ENCODE measurements at regions not wholly inside any gene's neighbourhood (a gene's known extent, or its start where the extent isn't known, plus 50 kb on each side); places are given as distances from the start of the nearest gene placed in this dataset.

DNA sequence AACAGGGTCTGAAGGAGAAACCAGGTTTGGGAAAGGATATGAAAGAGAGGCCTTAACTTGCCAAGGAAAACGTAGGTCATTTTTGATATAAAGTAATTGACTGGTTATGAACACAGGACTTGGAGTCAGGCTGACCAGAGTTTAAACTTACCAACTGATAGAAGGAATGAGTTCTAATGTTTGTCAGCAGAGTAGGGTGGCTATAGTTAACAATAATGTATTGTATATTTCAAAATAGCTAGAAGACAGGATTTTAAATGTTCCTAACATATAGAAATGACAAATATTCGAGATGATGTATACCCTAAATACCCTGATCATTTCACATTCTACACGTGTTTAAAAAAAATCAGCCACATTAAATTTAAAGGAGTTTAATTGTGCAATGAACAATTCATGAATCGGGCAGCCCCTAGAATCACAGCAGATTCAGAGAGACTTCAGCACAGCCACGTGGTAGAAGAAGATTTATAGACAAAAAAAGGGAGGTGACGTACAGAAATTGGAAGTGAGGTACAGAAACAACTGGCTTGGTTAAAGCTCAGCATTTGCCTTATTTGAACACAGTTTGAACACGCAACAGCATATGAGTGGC, 52.5 kb upstream of the PLEKHG7 start:
- DNase-seq, result no peak

GRCh38 chr12:92649511-92650227, 53.1 kb upstream of the PLEKHG7 start:
- peak; percentile 46 for DNase-seq

GRCh38 chr12:92648242-92649031, 54.4 kb upstream of the PLEKHG7 start:
- DNase-seq, result no peak

GRCh38 chr12:92641291-92641690, 61.5 kb upstream of the PLEKHG7 start:
- DNase-seq, result no peak

GRCh38 chr12:92640691-92641090, 62.1 kb upstream of the PLEKHG7 start:
- DNase-seq, result no peak

- no peak for DNase-seq
These were observed 63.8 kb upstream of the PLEKHG7 start for GRCh38 chr12:92639017-92639416.

DNA sequence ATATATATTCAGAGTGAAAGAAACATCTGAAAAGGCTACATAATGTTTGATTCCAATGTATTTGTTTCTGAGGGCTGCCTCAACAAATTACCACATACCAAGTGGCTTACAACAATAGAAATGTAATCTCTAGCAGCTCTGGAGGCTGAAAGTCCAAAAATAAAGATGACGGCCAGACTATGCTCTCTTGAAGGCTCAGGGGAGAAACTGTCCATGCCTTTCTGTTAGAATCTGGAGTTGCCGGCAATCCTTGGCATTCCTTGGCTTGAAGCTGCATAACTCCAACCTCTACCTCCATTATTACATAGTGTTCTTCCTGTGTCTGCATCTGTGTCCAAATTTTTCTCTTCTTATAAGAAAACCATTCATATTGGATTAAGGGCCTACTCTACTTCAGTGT, 68.1 kb upstream of the PLEKHG7 start:
- no peak for DNase-seq

DNA sequence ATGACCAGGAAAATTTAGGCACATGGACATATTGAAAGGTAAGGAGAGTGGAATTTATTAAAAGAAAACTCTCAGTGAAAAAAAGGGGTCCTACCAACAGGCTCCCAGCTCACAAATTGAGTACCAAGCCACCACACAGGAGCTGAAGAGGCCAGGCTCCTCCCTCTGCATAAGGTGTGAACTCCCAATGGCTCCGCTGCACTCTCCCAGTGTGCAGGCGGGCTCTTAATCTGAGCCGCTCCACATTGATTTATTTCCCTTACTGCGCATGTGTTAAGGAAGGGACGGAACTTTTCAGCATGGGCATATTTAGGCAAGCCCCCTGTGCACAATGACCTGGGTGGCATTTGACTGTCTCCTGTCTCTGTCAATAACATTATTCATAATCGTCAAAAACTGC, 68.6 kb upstream of the PLEKHG7 start:
- DNase-seq, result no peak

DNA sequence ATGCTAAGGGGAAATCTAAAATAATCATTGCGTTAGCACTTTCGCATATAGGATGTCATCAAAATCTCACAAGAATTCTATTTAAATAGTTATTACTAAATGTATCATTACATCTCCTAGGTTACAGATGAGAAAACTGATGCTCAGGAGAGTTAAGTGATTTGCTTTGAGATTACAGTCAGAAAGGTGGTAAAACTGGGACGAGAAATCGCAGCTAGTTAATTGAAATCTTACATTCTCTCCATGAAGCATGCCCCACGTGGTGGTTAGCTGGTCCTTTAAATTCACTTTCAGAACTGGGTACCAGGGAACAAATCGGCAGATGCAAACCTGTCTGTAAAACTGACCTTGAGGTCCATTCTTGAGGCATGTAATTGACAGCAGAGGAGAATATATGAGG, 71.8 kb upstream of the PLEKHG7 start:
- DNase-seq, result no peak

DNA sequence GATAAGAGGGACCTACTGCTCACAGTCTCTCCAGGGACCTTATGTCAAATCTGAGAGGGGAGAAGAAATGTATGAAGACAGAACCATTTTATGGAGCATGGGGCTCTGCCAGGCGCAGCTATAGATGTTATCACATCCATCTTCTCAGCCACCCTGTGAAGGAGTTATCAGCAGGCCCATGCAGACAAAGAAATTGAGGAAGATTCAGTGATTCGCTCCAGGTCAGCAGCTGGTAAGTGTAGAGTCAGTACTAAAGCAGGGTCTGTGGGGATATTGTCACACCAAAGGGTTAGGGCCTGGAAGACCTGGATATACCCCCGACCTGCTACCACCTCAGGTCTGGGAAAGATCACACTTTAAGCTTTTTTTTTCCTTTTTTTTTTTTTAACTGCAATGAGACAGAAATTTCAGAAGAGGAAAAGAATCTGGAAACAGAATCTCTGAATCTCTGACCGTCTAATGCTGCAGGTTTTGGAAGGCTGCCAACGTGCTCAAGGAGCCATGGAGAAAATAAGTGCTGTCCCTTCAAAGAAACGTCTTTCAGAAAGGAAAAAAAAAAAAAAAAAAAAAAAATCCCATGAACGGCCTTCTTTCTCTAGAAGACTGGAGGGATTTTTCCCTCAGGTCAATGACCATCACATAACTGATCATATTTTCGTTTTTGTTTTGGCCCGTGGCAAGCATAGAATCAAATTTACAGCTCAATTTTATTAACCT, 73.3 kb upstream of the PLEKHG7 start:
- DNase-seq, result no peak

GRCh38 chr12:92628476-92628875, 74.3 kb upstream of the PLEKHG7 start:
- no peak for DNase-seq

DNA sequence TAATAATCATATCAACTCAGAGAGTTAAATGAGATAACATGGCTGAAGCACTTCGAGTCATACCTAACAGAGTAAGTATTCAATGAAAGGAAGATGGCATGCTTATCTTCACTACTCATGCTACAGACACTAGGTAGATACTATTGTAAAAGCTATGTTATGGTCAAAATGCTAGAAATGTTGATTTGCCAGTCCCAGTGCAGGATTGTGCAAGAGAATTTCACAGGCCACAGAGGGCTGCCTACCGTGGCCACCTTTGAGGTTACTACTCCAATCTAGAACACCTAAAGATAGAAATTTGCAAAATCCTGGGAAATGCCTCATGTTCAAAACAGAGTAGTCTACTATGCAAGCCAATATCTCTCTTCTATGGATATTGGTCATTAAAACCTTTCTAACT, 75.3 kb upstream of the PLEKHG7 start:
- DNase-seq, result no peak

- no peak for DNase-seq
These were observed 77.0 kb upstream of the PLEKHG7 start for GRCh38 chr12:92625639-92626310.

DNA sequence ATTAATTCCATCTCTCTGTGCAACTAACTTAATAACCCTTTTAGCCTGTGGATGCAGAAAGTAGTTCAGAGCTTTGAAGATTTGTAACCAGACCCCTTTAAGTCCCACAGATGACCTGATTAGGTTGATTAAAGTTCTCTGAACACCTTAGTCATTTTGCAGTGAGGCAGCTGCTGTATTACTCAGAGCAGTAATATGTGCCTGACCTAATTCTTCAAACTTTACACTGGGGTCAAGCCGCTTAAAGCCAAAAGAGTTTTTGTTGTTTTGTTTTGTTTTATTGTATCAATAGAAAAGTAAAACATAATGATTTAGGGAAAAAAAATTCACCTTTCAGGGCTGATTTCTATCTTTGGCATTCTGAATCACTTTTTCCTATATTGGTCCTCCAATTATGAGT, 78.6 kb upstream of the PLEKHG7 start:
- no peak for DNase-seq

- no peak for DNase-seq
These were observed 79.4 kb upstream of the PLEKHG7 start for GRCh38 chr12:92623386-92623785.

GRCh38 chr12:92621833-92622232, 81.0 kb upstream of the PLEKHG7 start:
- DNase-seq, result no peak

GRCh38 chr12:92621312-92621711, 81.5 kb upstream of the PLEKHG7 start:
- no peak for DNase-seq

- DNase-seq, result no peak
These were observed 82.8 kb upstream of the PLEKHG7 start for GRCh38 chr12:92619730-92620684.

DNA sequence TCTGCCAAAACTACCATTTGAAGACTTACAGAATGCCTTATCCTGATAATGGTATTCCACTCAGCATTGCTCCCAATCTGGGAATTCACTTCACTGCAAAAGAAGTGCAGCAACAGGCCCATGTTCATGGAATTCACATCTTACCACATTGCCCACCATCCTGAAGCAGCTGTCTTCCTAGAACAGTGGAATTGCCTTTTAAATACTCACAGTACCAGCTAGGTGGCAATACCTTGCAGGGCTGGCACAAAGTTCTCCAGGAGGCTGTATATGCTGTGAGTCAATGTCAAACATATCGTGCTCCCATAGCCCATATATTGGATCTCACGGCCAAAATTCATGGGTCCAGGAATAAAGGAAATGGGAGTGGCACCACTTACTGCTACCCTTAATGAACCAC, 83.8 kb upstream of the PLEKHG7 start:
- DNase-seq, result no peak

DNA sequence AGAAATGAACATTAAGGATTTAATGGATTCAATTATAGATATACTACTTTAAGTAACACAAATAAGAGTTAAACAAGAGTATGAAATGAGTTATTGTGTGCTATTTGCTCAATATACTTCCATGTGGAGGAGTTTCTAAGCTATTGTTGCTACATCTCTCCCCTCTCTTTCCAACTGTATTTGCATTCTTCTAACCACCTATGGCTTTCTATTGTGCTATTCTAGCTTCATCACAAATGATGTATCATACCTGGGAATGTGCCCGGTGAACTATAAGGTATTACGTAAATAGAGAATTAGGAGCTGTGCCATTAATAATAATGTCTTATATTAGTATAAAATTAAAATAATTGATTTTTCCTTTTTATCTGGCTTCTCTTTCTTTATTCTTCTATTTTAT, 87.1 kb upstream of the PLEKHG7 start:
- DNase-seq, result no peak

- no peak for DNase-seq
These were observed 87.7 kb upstream of the PLEKHG7 start for GRCh38 chr12:92615086-92615485.

- DNase-seq, result no peak
These were observed 88.3 kb upstream of the PLEKHG7 start for GRCh38 chr12:92614502-92614901.

Data from activated CD4-positive, alpha-beta T cell treated with anti-CD3 and anti-CD28 coated beads for 1 hour (primary cell).